ENCODE measurements at regions not wholly inside any gene's neighbourhood (a gene's known extent, or its start where the extent isn't known, plus 50 kb on each side); places are given as distances from the start of the nearest gene placed in this dataset.

- Histone ChIP-seq H3K4me1 (ENCODE audit: control insufficient read depth in 4 of 4, insufficient read depth in 4 of 4, low read length in 3 of 4) (no peaks in the 10 kb centered on the region), H3K27ac (ENCODE audit: low read depth in 1 of 2, low read length in 2 of 2) (no peak overlapping the region), H3K36me3 (ENCODE audit: control insufficient read depth in 4 of 4, insufficient read depth in 3 of 4, low read depth in 1 of 4, low read length in 3 of 4) (no peaks in the 10 kb centered on the region), H3K9ac (ENCODE audit: low read depth in 1 of 2, low read length in 2 of 2) (no peak overlapping the region), H3K27me3 (ENCODE audit: control insufficient read depth in 4 of 4, insufficient read depth in 4 of 4, low read length in 3 of 4) (no peaks in the 10 kb centered on the region), H3K4me3 (ENCODE audit: low read depth in 1 of 3, low read length in 3 of 3) (no peak overlapping the region), H3K9me3 (ENCODE audit: control insufficient read depth in 4 of 4, low read length in 3 of 4) (no peaks in the 10 kb centered on the region)
- no peak for TF ChIP-seq FOXA2 (IDR thresholded peaks at IDR 0.05)
- TF ChIP-seq REST (IDR thresholded peaks at IDR 0.05): no peak
- no peak for TF ChIP-seq NR2F2 (IDR thresholded peaks at IDR 0.05)
- TF ChIP-seq GABPA (IDR thresholded peaks at IDR 0.05 in 1 of 2, conservative IDR thresholded peaks at IDR 0.05 in 1 of 2): no peak
- TF ChIP-seq RAD21 (IDR thresholded peaks at IDR 0.05): no peak
- no peak for TF ChIP-seq TAF1 (conservative IDR thresholded peaks at IDR 0.05)
- no peak for TF ChIP-seq RXRA (IDR thresholded peaks at IDR 0.05)
- TF ChIP-seq HNF4G (IDR thresholded peaks at IDR 0.05): no peak
- no peak for TF ChIP-seq CTCF (IDR thresholded peaks at IDR 0.05; ENCODE audit: low read depth, low read length, missing input control)
- no peak for TF ChIP-seq SP1 (IDR thresholded peaks at IDR 0.05)
- no peak for TF ChIP-seq FOXA1 (IDR thresholded peaks at IDR 0.05)
- no peak for TF ChIP-seq HNF4A (conservative IDR thresholded peaks at IDR 0.05)
- TF ChIP-seq MAX (IDR thresholded peaks at IDR 0.05): no peak
- TF ChIP-seq ZBTB33 (IDR thresholded peaks at IDR 0.05): no peak
- TF ChIP-seq YY1 (IDR thresholded peaks at IDR 0.05): no peak
- TF ChIP-seq JUND (IDR thresholded peaks at IDR 0.05): no peak
- WGBS: 81% methylated on average over 5 of the region's 5 CpGs
- no peak for DNase-seq (ENCODE audit: low spot score)
Observed at GRCh38 chr19:31772915-31773314, 423.7 kb upstream of the TSHZ3 start.

GRCh38 chr19:31781542-31781941, 432.3 kb upstream of the TSHZ3 start:
- H3K9me3 ChIP-seq (ENCODE audit: control insufficient read depth in 4 of 4, low read length in 3 of 4): no peaks in the 10 kb centered on the region
- DNase-seq (ENCODE audit: low spot score): no peak
- H3K9ac ChIP-seq (ENCODE audit: low read depth in 1 of 2, low read length in 2 of 2): no peak overlapping the region
- H3K27ac ChIP-seq (ENCODE audit: low read depth in 1 of 2, low read length in 2 of 2): no peak overlapping the region
- no peaks in the 10 kb centered on the region for H3K27me3 ChIP-seq (ENCODE audit: control insufficient read depth in 4 of 4, insufficient read depth in 4 of 4, low read length in 3 of 4)
- 79% methylated on average over 4 of the region's 4 CpGs for WGBS
- H3K36me3 ChIP-seq (ENCODE audit: control insufficient read depth in 4 of 4, insufficient read depth in 3 of 4, low read depth in 1 of 4, low read length in 3 of 4): no peaks in the 10 kb centered on the region
- TF ChIP-seq RAD21 (IDR thresholded peaks at IDR 0.05): no peak
- no peak for TF ChIP-seq MAX (IDR thresholded peaks at IDR 0.05)
- TF ChIP-seq YY1 (IDR thresholded peaks at IDR 0.05): no peak
- no peak for TF ChIP-seq EGR1 (IDR thresholded peaks at IDR 0.05; ENCODE audit: low read depth in 2 of 2)
- no peak for TF ChIP-seq ZBTB33 (IDR thresholded peaks at IDR 0.05)
- TF ChIP-seq HNF4A (conservative IDR thresholded peaks at IDR 0.05): no peak
- no peak for TF ChIP-seq NR2F2 (IDR thresholded peaks at IDR 0.05)
- no peak for TF ChIP-seq HNF4G (IDR thresholded peaks at IDR 0.05)
- H3K4me1 ChIP-seq (ENCODE audit: control insufficient read depth in 4 of 4, insufficient read depth in 4 of 4, low read length in 3 of 4): no peaks in the 10 kb centered on the region
- H3K4me3 ChIP-seq (ENCODE audit: low read depth in 1 of 3, low read length in 3 of 3): no peak overlapping the region
